Neural cell (in vitro differentiated cells): ENCODE measurements at regions not wholly inside any gene's neighbourhood (a gene's known extent, or its start where the extent isn't known, plus 50 kb on each side); places are given as distances from the start of the nearest gene placed in this dataset.

Experiments used
- H2AFZ ChIP-seq: fragments of 200-600, 300-800 bp; sonication (generic), shearing (Covaris generic); 2 replicates; pipeline ENCODE4 v1.6.0; 2014; ENCODE audit warnings: low read depth, mild to moderate bottlenecking, antibody characterized with exemption, low read length, moderate library complexity
- H3F3A ChIP-seq: fragments of 200-600 bp; shearing (Covaris generic); 2 replicates; pipeline ENCODE4 v1.6.1; 2016; ENCODE audit warnings: mild to moderate bottlenecking, moderate library complexity, mixed read lengths, antibody characterized with exemption, low read length; ENCODE audit not compliant: insufficient read depth, poor library complexity, severe bottlenecking
- H3K27ac ChIP-seq: fragments of 200-600, 300-800 bp; sonication (generic), shearing (Covaris generic); 2 replicates; pipeline ENCODE4 v1.5.1; 2014; ENCODE audit warnings: mild to moderate bottlenecking, low read length, moderate library complexity
- H3K27me3 ChIP-seq: fragments of 300-800, 200-600 bp; sonication (generic), shearing (Covaris generic); 2 replicates; pipeline ENCODE4 v1.6.0; 2014; ENCODE audit warnings: mild to moderate bottlenecking, low read depth, low read length, moderate library complexity; ENCODE audit not compliant: insufficient read depth
- H3K36me3 ChIP-seq: fragments of 300-800, 200-600 bp; sonication (generic), shearing (Covaris generic); 2 replicates; pipeline ENCODE4 v1.5.1; 2014; ENCODE audit warnings: mild to moderate bottlenecking, antibody characterized with exemption, low read length, moderate library complexity; ENCODE audit not compliant: insufficient read depth
- H3K4me2 ChIP-seq: fragments of 300-800, 200-600 bp; sonication (generic), shearing (Covaris generic); 2 replicates; pipeline ENCODE4 v1.6.0; 2014; ENCODE audit warnings: mild to moderate bottlenecking, low read length
- H3K4me3 ChIP-seq: fragments of 300-800, 200-600 bp; sonication (generic), shearing (Covaris generic); 2 replicates; pipeline ENCODE4 v1.5.1; 2014; ENCODE audit warnings: mild to moderate bottlenecking, low read length, moderate library complexity
- H3K79me2 ChIP-seq: fragments of 200-600 bp; shearing (Covaris generic); replicated peaks from 2 replicates; pipeline ENCODE4 v1.6.0; 2014; ENCODE audit warnings: mild to moderate bottlenecking, low read length, moderate library complexity; ENCODE audit not compliant: insufficient read depth
- H3K9ac ChIP-seq: fragments of 300-800, 200-600 bp; sonication (generic), shearing (Covaris generic); 2 replicates; pipeline ENCODE4 v1.6.1; 2016; ENCODE audit warnings: mild to moderate bottlenecking, low read length, mixed read lengths
- H3K9me2 ChIP-seq: fragments of 200-600 bp; shearing (Covaris generic); 2 replicates; pipeline ENCODE4 v1.6.1; 2016; ENCODE audit warnings: mild to moderate bottlenecking, low read length, mixed read lengths; ENCODE audit not compliant: insufficient read depth
- H3K9me3 ChIP-seq: fragments of 200-600, 300-800 bp; sonication (generic), shearing (Covaris generic); 2 replicates; pipeline ENCODE4 v1.6.1; 2016; ENCODE audit warnings: mild to moderate bottlenecking, mixed run types, low read length, moderate library complexity, mixed read lengths
- H4K20me1 ChIP-seq: fragments of 200-600 bp; shearing (Covaris generic); 2 replicates; pipeline ENCODE4 v1.6.1; 2016; ENCODE audit warnings: mild to moderate bottlenecking, mixed run types; ENCODE audit not compliant: insufficient read depth
- CTCF ChIP-seq: fragments of 450-650 bp; IDR thresholded peaks from 2 replicates; pipeline ENCODE4 v1.5.1; 2014; ENCODE audit warnings: antibody characterized with exemption, mild to moderate bottlenecking, moderate library complexity; ENCODE audit not compliant: poor library complexity, severe bottlenecking
- EP300 ChIP-seq: fragments of 450-650 bp; conservative IDR thresholded peaks from 2 replicates; pipeline ENCODE4 v1.6.1; 2014; ENCODE audit warnings: antibody characterized with exemption, mild to moderate bottlenecking, moderate library complexity; ENCODE audit not compliant: poor library complexity, severe bottlenecking
- EZH2 ChIP-seq: fragments of 200-600, 300-800 bp; shearing (Covaris generic), sonication (generic); IDR thresholded peaks from 2 replicates; pipeline ENCODE4 v1.6.1; 2014; ENCODE audit warnings: antibody characterized with exemption, low read length, borderline replicate concordance, mild to moderate bottlenecking; ENCODE audit not compliant: insufficient read depth, poor library complexity, severe bottlenecking
- MXI1 ChIP-seq: fragments of 450-650 bp; conservative IDR thresholded peaks from 2 replicates; pipeline ENCODE4 v1.6.1; 2014; ENCODE audit warnings: antibody characterized with exemption, mild to moderate bottlenecking; ENCODE audit not compliant: poor library complexity, severe bottlenecking
- POLR2AphosphoS5 ChIP-seq: IDR thresholded peaks from 2 replicates; pipeline ENCODE4 v1.6.1; 2012
- RAD21 ChIP-seq: fragments of 450-650 bp; conservative IDR thresholded peaks from 2 replicates; pipeline ENCODE4 v1.6.1; 2014; ENCODE audit warnings: antibody characterized with exemption, mild to moderate bottlenecking, moderate library complexity
- REST ChIP-seq: IDR thresholded peaks from 2 replicates; pipeline ENCODE4 v1.6.1; 2012; ENCODE audit warnings: borderline replicate concordance
- SMC3 ChIP-seq: fragments of 450-650 bp; conservative IDR thresholded peaks from 2 replicates; pipeline ENCODE4 v1.6.1; 2014; ENCODE audit warnings: antibody characterized with exemption, mild to moderate bottlenecking, moderate library complexity; ENCODE audit not compliant: poor library complexity
- TAF1 ChIP-seq: IDR thresholded peaks from 2 replicates; pipeline ENCODE4 v1.6.1; 2012; ENCODE audit warnings: low read depth

- H3F3A ChIP-seq = no peaks in the 10 kb centered on the region
- H3K36me3 ChIP-seq = no peaks in the 10 kb centered on the region
- H4K20me1 ChIP-seq = no peaks in the 10 kb centered on the region
- H3K4me2 ChIP-seq = no peak overlapping the region
- H3K27ac ChIP-seq = no peak overlapping the region
- H3K79me2 ChIP-seq = no peaks in the 10 kb centered on the region
- H3K9ac ChIP-seq = no peak overlapping the region
- no peaks in the 10 kb centered on the region for H3K27me3 ChIP-seq
- H3K4me3 ChIP-seq = no peak overlapping the region
- TF ChIP-seq SMC3 = no peak
- no peak for TF ChIP-seq POLR2AphosphoS5
- no peak for TF ChIP-seq EZH2
- TF ChIP-seq MXI1 = no peak
- TF ChIP-seq CTCF = no peak
- no peak for TF ChIP-seq REST
- no peak for TF ChIP-seq EP300
- TF ChIP-seq RAD21 = no peak
- no peak for TF ChIP-seq TAF1
- H3K9me2 ChIP-seq = no peaks in the 10 kb centered on the region
- H3K9me3 ChIP-seq = no peaks in the 10 kb centered on the region
- H2AFZ ChIP-seq = no peak overlapping the region
These were observed 58.9 kb upstream of the GRAMD2B start for GRCh38 chr5:126364206-126364902.

GRCh38 chr5:126365446-126366198, 57.6 kb upstream of the GRAMD2B start:
- Histone ChIP-seq H3K36me3 (no peaks in the 10 kb centered on the region), H4K20me1 (no peaks in the 10 kb centered on the region)

More at GRCh38 chr5:126365446-126366198, 57.6 kb upstream of the GRAMD2B start:
- H3K9me3 ChIP-seq = no peaks in the 10 kb centered on the region
- no peak overlapping the region for H3K27ac ChIP-seq
- H3K27me3 ChIP-seq = no peaks in the 10 kb centered on the region
- no peak overlapping the region for H3K4me3 ChIP-seq
- no peaks in the 10 kb centered on the region for H3F3A ChIP-seq
- no peak overlapping the region for H3K4me2 ChIP-seq
- TF ChIP-seq RAD21 (no peak), POLR2AphosphoS5 (no peak), EP300 (no peak), SMC3 (no peak), CTCF (no peak), MXI1 (no peak), EZH2 (no peak), TAF1 (no peak), REST (no peak)
- no peak overlapping the region for H2AFZ ChIP-seq
- no peaks in the 10 kb centered on the region for H3K9me2 ChIP-seq
- no peaks in the 10 kb centered on the region for H3K79me2 ChIP-seq
- no peak overlapping the region for H3K9ac ChIP-seq
